ENCODE measurements at regions not wholly inside any gene's neighbourhood (a gene's known extent, or its start where the extent isn't known, plus 50 kb on each side); places are given as distances from the start of the nearest gene placed in this dataset.

- dilution Hi-C loops (cut with MboI; ENCODE audit: extremely low pct_ligation_motif_present, low sequenced_read_pairs), result no loop called here
These were observed 182.0 kb upstream of the MPDZ start for GRCh38 chr9:13461414-13461991.

More at GRCh38 chr9:13461414-13461991, 182.0 kb upstream of the MPDZ start:
- no peaks in the 10 kb centered on the region for H4K20me1 ChIP-seq (replicated peaks; ENCODE audit: control insufficient read depth, extremely low read depth, insufficient read depth, low read length)
- H3K4me2 ChIP-seq (ENCODE audit: insufficient read depth, low read length), result no peak overlapping the region
- POLR2A ChIA-PET, result no interaction called here
- CTCF ChIA-PET, result no interaction called here
- no peak overlapping the region for H3K27ac ChIP-seq (ENCODE audit: insufficient read depth, low read depth, low read length)
- FAIRE-seq, result no peak
- no peaks in the 10 kb centered on the region for H3K9me1 ChIP-seq (replicated peaks; ENCODE audit: control insufficient read depth, extremely low read depth, insufficient read depth, low read length)
- no peaks in the 10 kb centered on the region for H3K27me3 ChIP-seq (ENCODE audit: control insufficient read depth in 2 of 2, insufficient read depth in 2 of 2, low read length in 2 of 2)
- no peaks in the 10 kb centered on the region for H3K79me2 ChIP-seq (ENCODE audit: control insufficient read depth, insufficient read depth, low read length)
- H3K9me3 ChIP-seq (replicated peaks; ENCODE audit: control insufficient read depth, insufficient read depth, low read length), result no peaks in the 10 kb centered on the region
- peaks cover 3% of the 10 kb centered on the region for H3K4me1 ChIP-seq (ENCODE audit: control insufficient read depth, extremely low read depth, insufficient read depth, low read length)
- intact Hi-C loops (cut with micrococcal nuclease), result no loop called here
- TF ChIP-seq POLR2AphosphoS5 (IDR thresholded peaks at IDR 0.05; ENCODE audit: insufficient read depth, low read depth, low read length), result no peak
- TF ChIP-seq MYC (IDR thresholded peaks at IDR 0.05; ENCODE audit: low read depth, low read length), result no peak
- no peak for TF ChIP-seq GATA2 (IDR thresholded peaks at IDR 0.05; ENCODE audit: insufficient read depth, insufficient read length, low read depth, low read length)
- TF ChIP-seq EZH2 (IDR thresholded peaks at IDR 0.05; ENCODE audit: borderline replicate concordance, low read depth, low read length, severe bottlenecking), result no peak
- no peak for TF ChIP-seq POLR2A (IDR thresholded peaks at IDR 0.05; ENCODE audit: low read depth, low read length)
- no peak for TF ChIP-seq MAX (IDR thresholded peaks at IDR 0.05; ENCODE audit: insufficient read depth, insufficient read length)
- TF ChIP-seq FOS (IDR thresholded peaks at IDR 0.05; ENCODE audit: borderline replicate concordance, insufficient read depth, low read length), result no peak
- TF ChIP-seq JUN (IDR thresholded peaks at IDR 0.05; ENCODE audit: borderline replicate concordance, insufficient read depth, insufficient read length, low read depth), result no peak
- no peak for TF ChIP-seq CTCF (IDR thresholded peaks at IDR 0.05; ENCODE audit: extremely low read depth in 1 of 2, insufficient read depth in 1 of 2, low read depth in 1 of 2, low read length in 2 of 2)
- no peaks in the 10 kb centered on the region for H3K36me3 ChIP-seq (ENCODE audit: control insufficient read depth in 2 of 2, extremely low read depth in 1 of 2, insufficient read depth in 2 of 2, low read length in 2 of 2)
- no peak overlapping the region for H3K9ac ChIP-seq (replicated peaks; ENCODE audit: extremely low read depth, insufficient read depth, low read length)
- BruUV-seq (replicated peaks), result no TSS peak
- no peak overlapping the region for H2AFZ ChIP-seq (ENCODE audit: low read depth, low read length)
- no peak overlapping the region for H3K4me3 ChIP-seq (replicated peaks in 1 of 3; ENCODE audit: insufficient read depth in 1 of 3, low read depth in 1 of 3, low read length in 3 of 3)
- no peak for DNase-seq (ENCODE audit: low read depth, low spot score)

Data from endothelial cell of umbilical vein (primary cell).